Neural cell (in vitro differentiated cells): ENCODE measurements at regions not wholly inside any gene's neighbourhood (a gene's known extent, or its start where the extent isn't known, plus 50 kb on each side); places are given as distances from the start of the nearest gene placed in this dataset.

Experiments used
- CTCF ChIP-seq: fragments of 450-650 bp; IDR thresholded peaks from 2 replicates; pipeline ENCODE4 v1.5.1; 2014; ENCODE audit warnings: antibody characterized with exemption, mild to moderate bottlenecking, moderate library complexity; ENCODE audit not compliant: poor library complexity, severe bottlenecking
- EP300 ChIP-seq: fragments of 450-650 bp; conservative IDR thresholded peaks from 2 replicates; pipeline ENCODE4 v1.6.1; 2014; ENCODE audit warnings: antibody characterized with exemption, mild to moderate bottlenecking, moderate library complexity; ENCODE audit not compliant: poor library complexity, severe bottlenecking
- EZH2 ChIP-seq: fragments of 200-600, 300-800 bp; shearing (Covaris generic), sonication (generic); IDR thresholded peaks from 2 replicates; pipeline ENCODE4 v1.6.1; 2014; ENCODE audit warnings: antibody characterized with exemption, low read length, borderline replicate concordance, mild to moderate bottlenecking; ENCODE audit not compliant: insufficient read depth, poor library complexity, severe bottlenecking
- TAF1 ChIP-seq: IDR thresholded peaks from 2 replicates; pipeline ENCODE4 v1.6.1; 2012; ENCODE audit warnings: low read depth

GRCh38 chr10:78969719-78970118 is 99.0 kb upstream of the ZMIZ1 start:
- no peak for TF ChIP-seq TAF1
- TF ChIP-seq CTCF, result no peak
- no peak for TF ChIP-seq EP300
- no peak for TF ChIP-seq EZH2
